Uterus (tissue), 3 donors: ENCODE measurements at regions not wholly inside any gene's neighbourhood (a gene's known extent, or its start where the extent isn't known, plus 50 kb on each side); places are given as distances from the start of the nearest gene placed in this dataset.

Experiments used
- DNase-seq, 2 donors: peaks; one replicate each; pipeline ENCODE4 v3.0.0-alpha.2; 2019 to 2020
- H3K27ac ChIP-seq, 2 donors: fragments of 200-600 bp; sonication (generic); 1 replicate in 1 of 2; 2 replicates in 1 of 2; pipeline ENCODE4 v1.5.1; 2016 to 2018
- H3K27me3 ChIP-seq, 2 donors: fragments of 200-600 bp; sonication (generic); one replicate each; pipeline ENCODE4 v1.5.1; 2018 to 2019; ENCODE audit warnings: control low read depth in 1 of 2
- H3K36me3 ChIP-seq, 2 donors: fragments of 200-600 bp; sonication (generic); one replicate each; pipeline ENCODE4 v1.5.1; 2019; ENCODE audit warnings: control low read depth in 1 of 2
- H3K4me1 ChIP-seq, 2 donors: fragments of 200-600 bp; sonication (generic); one replicate each; pipeline ENCODE4 v1.5.1; 2018 to 2019; ENCODE audit warnings: control low read depth in 1 of 2
- H3K4me3 ChIP-seq, 2 donors: fragments of 200-600 bp; sonication (generic); 1 replicate in 1 of 2; 2 replicates in 1 of 2; pipeline ENCODE4 v1.5.1; 2018 to 2019; ENCODE audit warnings: mild to moderate bottlenecking in 1 of 2
- H3K9me3 ChIP-seq, 2 donors: fragments of 200-600 bp; sonication (generic); one replicate each; pipeline ENCODE4 v1.5.1; 2019; ENCODE audit warnings: control low read depth in 1 of 2
- POLR2A ChIP-seq, 2 donors: fragments of 450-650 bp; IDR thresholded peaks; one replicate each; pipeline ENCODE4 v1.6.1; 2016; ENCODE audit warnings: antibody characterized with exemption in 2 of 2, mild to moderate bottlenecking in 1 of 2, moderate library complexity in 1 of 2
- intact Hi-C: fragments of 100-400 bp; cut with DNase I; formaldehyde crosslinking; loops from one replicate; pipeline ENCODE4 v1.15.1; 2023; ENCODE audit warnings: low total_unique reads
- TF ChIP-seq, protein P1 (sequence below), 4 experiments: fragments of 200-600 bp in 2 of 4; fragments of 450-650 bp in 2 of 4; sonication (generic) in 2 of 4; IDR thresholded peaks; one replicate each; pipeline ENCODE4 v1.5.1; 2016 to 2019; ENCODE audit warnings: antibody characterized with exemption in 4 of 4, mild to moderate bottlenecking in 2 of 4, moderate library complexity in 1 of 4
- donor health status: DM: yes; HTN: yes; CAD: no.

DNA sequence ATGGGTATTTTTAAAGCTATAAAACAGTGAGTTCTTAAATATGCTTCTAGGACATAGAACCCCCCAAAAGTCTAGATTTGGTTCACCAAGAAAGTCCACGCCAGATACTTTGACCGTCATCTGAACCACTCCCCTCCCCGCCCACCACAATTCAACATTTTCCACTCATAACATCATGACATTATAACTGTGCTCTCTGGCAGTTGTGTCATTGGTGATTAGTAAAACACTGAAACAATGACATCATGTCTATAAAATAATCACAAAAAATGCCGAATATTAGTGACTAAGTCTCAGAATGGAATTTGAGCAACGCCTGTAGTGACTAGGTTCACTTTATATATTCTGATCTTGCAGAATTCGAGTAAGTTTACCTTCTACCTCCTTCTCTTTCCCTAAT is 732.3 kb downstream of the FGF9 start:
- no peaks in the 10 kb centered on the region for H3K4me1 ChIP-seq
- intact Hi-C loops: no loop called here
- DNase-seq: no peak
- H3K36me3 ChIP-seq: no peaks in the 10 kb centered on the region
- no peak overlapping the region for H3K4me3 ChIP-seq
- no peak for TF ChIP-seq POLR2A (IDR thresholded peaks at IDR 0.05)
- TF ChIP-seq, protein P1, sequence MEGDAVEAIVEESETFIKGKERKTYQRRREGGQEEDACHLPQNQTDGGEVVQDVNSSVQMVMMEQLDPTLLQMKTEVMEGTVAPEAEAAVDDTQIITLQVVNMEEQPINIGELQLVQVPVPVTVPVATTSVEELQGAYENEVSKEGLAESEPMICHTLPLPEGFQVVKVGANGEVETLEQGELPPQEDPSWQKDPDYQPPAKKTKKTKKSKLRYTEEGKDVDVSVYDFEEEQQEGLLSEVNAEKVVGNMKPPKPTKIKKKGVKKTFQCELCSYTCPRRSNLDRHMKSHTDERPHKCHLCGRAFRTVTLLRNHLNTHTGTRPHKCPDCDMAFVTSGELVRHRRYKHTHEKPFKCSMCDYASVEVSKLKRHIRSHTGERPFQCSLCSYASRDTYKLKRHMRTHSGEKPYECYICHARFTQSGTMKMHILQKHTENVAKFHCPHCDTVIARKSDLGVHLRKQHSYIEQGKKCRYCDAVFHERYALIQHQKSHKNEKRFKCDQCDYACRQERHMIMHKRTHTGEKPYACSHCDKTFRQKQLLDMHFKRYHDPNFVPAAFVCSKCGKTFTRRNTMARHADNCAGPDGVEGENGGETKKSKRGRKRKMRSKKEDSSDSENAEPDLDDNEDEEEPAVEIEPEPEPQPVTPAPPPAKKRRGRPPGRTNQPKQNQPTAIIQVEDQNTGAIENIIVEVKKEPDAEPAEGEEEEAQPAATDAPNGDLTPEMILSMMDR (IDR thresholded peaks at IDR 0.05): no peak
- H3K9me3 ChIP-seq: no peaks in the 10 kb centered on the region
- no peaks in the 10 kb centered on the region for H3K27me3 ChIP-seq
- H3K27ac ChIP-seq: no peak overlapping the region

DNA sequence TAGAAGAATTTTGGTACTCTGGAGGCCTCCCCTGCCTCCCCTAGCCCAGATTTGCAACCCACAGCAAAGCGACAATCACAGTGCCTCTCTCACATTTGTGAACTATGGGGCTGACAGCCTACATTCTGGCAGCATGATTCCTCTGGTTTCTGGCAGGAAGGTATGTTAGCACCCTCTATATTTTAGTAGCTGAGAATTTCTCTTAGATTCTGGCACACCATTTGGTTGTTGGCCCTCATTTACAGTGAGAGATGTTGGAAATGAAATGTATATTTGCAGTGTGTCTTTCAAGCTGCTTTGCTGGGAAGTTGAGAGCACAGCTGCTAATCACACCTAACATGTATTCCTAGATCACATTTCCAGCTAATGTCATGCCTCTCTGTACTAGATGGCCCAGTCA is 735.0 kb downstream of the FGF9 start:
- DNase-seq: no peak
- intact Hi-C loops: no loop called here
- Histone ChIP-seq H3K27ac (no peak overlapping the region), H3K27me3 (no peaks in the 10 kb centered on the region), H3K4me3 (no peak overlapping the region), H3K4me1 (no peaks in the 10 kb centered on the region), H3K36me3 (no peaks in the 10 kb centered on the region), H3K9me3 (no peaks in the 10 kb centered on the region)
- TF ChIP-seq POLR2A (IDR thresholded peaks at IDR 0.05): no peak
- TF ChIP-seq, protein P1 (IDR thresholded peaks at IDR 0.05): no peak

DNA sequence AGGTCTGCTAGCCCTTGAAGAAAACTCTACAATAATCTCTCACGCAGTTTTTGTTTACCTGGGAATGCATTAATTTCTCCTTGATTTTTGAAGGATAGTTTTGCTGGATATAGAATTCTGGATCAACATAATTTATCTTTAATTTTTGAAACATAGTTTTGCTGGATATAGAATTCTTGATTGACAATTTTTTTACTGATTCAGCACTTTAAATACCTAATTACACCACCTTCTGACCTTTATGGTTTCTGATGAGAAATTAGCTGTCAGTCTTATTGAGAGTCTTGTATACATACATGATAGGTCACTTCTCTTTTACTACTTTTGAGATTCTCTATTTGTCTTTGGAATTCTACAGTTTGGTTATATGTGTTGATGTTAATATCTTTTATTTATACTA is 741.6 kb downstream of the FGF9 start:
- intact Hi-C loops: no loop called here
- DNase-seq: no peak
- Histone ChIP-seq H3K27ac (no peak overlapping the region), H3K27me3 (no peaks in the 10 kb centered on the region), H3K4me1 (no peaks in the 10 kb centered on the region), H3K9me3 (no peaks in the 10 kb centered on the region), H3K36me3 (no peaks in the 10 kb centered on the region), H3K4me3 (no peak overlapping the region)
- TF ChIP-seq POLR2A (IDR thresholded peaks at IDR 0.05): no peak
- TF ChIP-seq, protein P1 (IDR thresholded peaks at IDR 0.05): no peak

GRCh38 chr13:22422023-22422422 is 751.1 kb downstream of the FGF9 start:
- TF ChIP-seq, protein P1 (IDR thresholded peaks at IDR 0.05): no peak
- no peak for TF ChIP-seq POLR2A (IDR thresholded peaks at IDR 0.05)
- H3K27ac ChIP-seq: no peak overlapping the region
- DNase-seq: no peak
- H3K36me3 ChIP-seq: peaks cover 0 to 3% of the 10 kb centered on the region in 2 donors
- H3K9me3 ChIP-seq: no peaks in the 10 kb centered on the region
- no peaks in the 10 kb centered on the region for H3K4me1 ChIP-seq
- intact Hi-C loops: no loop called here
- no peak overlapping the region for H3K4me3 ChIP-seq
- H3K27me3 ChIP-seq: no peaks in the 10 kb centered on the region

DNA sequence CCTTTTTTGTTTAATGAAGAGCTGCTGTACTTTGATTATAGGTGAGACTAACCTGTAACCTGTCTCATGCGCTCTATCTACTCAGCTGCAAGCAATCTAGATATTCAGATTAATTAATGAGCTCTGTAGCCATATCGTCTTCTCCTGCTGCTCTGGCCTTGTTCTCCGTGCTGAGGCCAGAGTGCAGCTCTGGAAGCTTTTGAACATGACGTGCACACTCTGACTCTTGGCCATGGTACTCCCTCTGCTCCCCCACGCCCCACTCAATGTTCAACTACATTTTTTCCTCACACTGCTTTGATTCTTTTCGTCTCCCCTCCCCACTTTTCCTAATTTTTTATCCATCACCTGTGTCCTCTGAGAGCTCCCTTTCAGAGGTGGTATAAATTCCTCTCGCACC is 751.8 kb downstream of the FGF9 start:
- intact Hi-C loops: no loop called here
- no peak for DNase-seq
- no peaks in the 10 kb centered on the region for H3K27me3 ChIP-seq

More for the DNA sequence above, 751.8 kb downstream of the FGF9 start:
- Histone ChIP-seq H3K36me3 (peaks cover 0 to 3% of the 10 kb centered on the region in 2 donors), H3K27ac (no peak overlapping the region), H3K4me3 (no peak overlapping the region), H3K4me1 (no peaks in the 10 kb centered on the region), H3K9me3 (no peaks in the 10 kb centered on the region)
- no peak for TF ChIP-seq POLR2A (IDR thresholded peaks at IDR 0.05)
- TF ChIP-seq, protein P1 (IDR thresholded peaks at IDR 0.05): no peak
